Trophoblast cell (in vitro differentiated cells and primary cell): ENCODE measurements at regions not wholly inside any gene's neighbourhood (a gene's known extent, or its start where the extent isn't known, plus 50 kb on each side); places are given as distances from the start of the nearest gene placed in this dataset.
A peak's percentile ranks its signal among the peaks of the same experiment; 100 is the strongest.

Source experiments
- DNase-seq, 2 donors: peaks; one replicate each; pipeline ENCODE4 v3.0.0-alpha.2; 2016
- H2AFZ ChIP-seq: 2 replicates; pipeline ENCODE4 v1.6.1; 2013; ENCODE audit warnings: low read length, moderate library complexity, mild to moderate bottlenecking; ENCODE audit not compliant: insufficient read depth, poor library complexity
- H2AK5ac ChIP-seq: 2 replicates; pipeline ENCODE4 v1.6.1; 2013; ENCODE audit warnings: mild to moderate bottlenecking, low read length
- H2BK120ac ChIP-seq: 2 replicates; pipeline ENCODE4 v1.6.1; 2013; ENCODE audit warnings: low read length, mild to moderate bottlenecking, moderate library complexity; ENCODE audit not compliant: insufficient read depth, poor library complexity
- H2BK12ac ChIP-seq: 2 replicates; pipeline ENCODE4 v1.6.1; 2013; ENCODE audit warnings: mild to moderate bottlenecking, low read length, moderate library complexity
- H2BK5ac ChIP-seq: 2 replicates; pipeline ENCODE4 v1.6.1; 2013; ENCODE audit warnings: low read length, low read depth, moderate library complexity, mild to moderate bottlenecking; ENCODE audit not compliant: poor library complexity
- H3K14ac ChIP-seq: 2 replicates; pipeline ENCODE4 v1.6.1; 2013; ENCODE audit warnings: mild to moderate bottlenecking, low read length
- H3K18ac ChIP-seq: 2 replicates; pipeline ENCODE4 v1.6.1; 2013; ENCODE audit warnings: mild to moderate bottlenecking, low read length
- H3K23ac ChIP-seq: 2 replicates; pipeline ENCODE4 v1.6.1; 2013; ENCODE audit warnings: low read length
- H3K27ac ChIP-seq: 2 replicates; pipeline ENCODE4 v1.5.1; 2013; ENCODE audit warnings: low read depth, mild to moderate bottlenecking, inconsistent platforms, low read length, moderate library complexity
- H3K27me3 ChIP-seq: 2 replicates; pipeline ENCODE4 v1.6.1; 2013; ENCODE audit warnings: inconsistent platforms, mild to moderate bottlenecking, low read length, moderate library complexity; ENCODE audit not compliant: insufficient read depth
- H3K36me3 ChIP-seq, 2 experiments: 1 replicate in 1 of 2; 2 replicates in 1 of 2; pipeline ENCODE4 v1.6.1; 2013; ENCODE audit warnings: low read length in 2 of 2, mild to moderate bottlenecking in 2 of 2, moderate library complexity in 1 of 2; ENCODE audit not compliant: insufficient read depth in 2 of 2, control insufficient read depth in 1 of 2
- H3K4ac ChIP-seq: 2 replicates; pipeline ENCODE4 v1.6.1; 2013; ENCODE audit warnings: low read depth, mild to moderate bottlenecking, low read length, moderate library complexity
- H3K4me1 ChIP-seq, 2 experiments: 1 replicate in 1 of 2; 2 replicates in 1 of 2; pipeline ENCODE4 v1.6.1; 2013; ENCODE audit warnings: low read length in 2 of 2, mild to moderate bottlenecking in 2 of 2, moderate library complexity in 1 of 2; ENCODE audit not compliant: insufficient read depth in 2 of 2, control insufficient read depth in 1 of 2
- H3K4me2 ChIP-seq: 2 replicates; pipeline ENCODE4 v1.6.1; 2013; ENCODE audit warnings: inconsistent platforms, mild to moderate bottlenecking, low read length, moderate library complexity
- H3K4me3 ChIP-seq: 2 replicates; pipeline ENCODE4 v1.5.1; 2013; ENCODE audit warnings: mild to moderate bottlenecking, low read depth, low read length, inconsistent platforms
- H3K79me1 ChIP-seq: one replicate; pipeline ENCODE4 v1.6.1; 2013; ENCODE audit warnings: low read length
- H3K79me2 ChIP-seq: 2 replicates; pipeline ENCODE4 v1.6.1; 2013; ENCODE audit warnings: low read length, mild to moderate bottlenecking; ENCODE audit not compliant: control insufficient read depth, insufficient read depth, poor library complexity
- H3K9ac ChIP-seq: 2 replicates; pipeline ENCODE4 v1.6.1; 2013; ENCODE audit warnings: mild to moderate bottlenecking, low read length
- H3K9me3 ChIP-seq: 2 replicates; pipeline ENCODE4 v1.6.1; 2013; ENCODE audit warnings: low read depth, mild to moderate bottlenecking, control low read depth, inconsistent platforms, low read length; ENCODE audit not compliant: insufficient read depth
- H4K12ac ChIP-seq: 2 replicates; pipeline ENCODE4 v1.6.1; 2013; ENCODE audit warnings: low read depth, mild to moderate bottlenecking, low read length, moderate library complexity
- H4K8ac ChIP-seq: 2 replicates; pipeline ENCODE4 v1.6.1; 2013; ENCODE audit warnings: low read depth, mild to moderate bottlenecking, low read length, moderate library complexity
- H4K91ac ChIP-seq: one replicate; pipeline ENCODE4 v1.6.1; 2013; ENCODE audit warnings: low read depth, mild to moderate bottlenecking, low read length, moderate library complexity
- WGBS: extraction: QIAGEN DNeasy Blood & Tissue Kit; methylation state at CpG from one replicate; pipeline ENCODE4 v1.1.7; 2013; ENCODE audit warnings: missing lambda C conversion rate; ENCODE audit not compliant: insufficient read length, insufficient coverage; ENCODE audit errors: extremely low coverage; 5-methylcytosine and 5-hydroxymethylcytosine counted together

DNA sequence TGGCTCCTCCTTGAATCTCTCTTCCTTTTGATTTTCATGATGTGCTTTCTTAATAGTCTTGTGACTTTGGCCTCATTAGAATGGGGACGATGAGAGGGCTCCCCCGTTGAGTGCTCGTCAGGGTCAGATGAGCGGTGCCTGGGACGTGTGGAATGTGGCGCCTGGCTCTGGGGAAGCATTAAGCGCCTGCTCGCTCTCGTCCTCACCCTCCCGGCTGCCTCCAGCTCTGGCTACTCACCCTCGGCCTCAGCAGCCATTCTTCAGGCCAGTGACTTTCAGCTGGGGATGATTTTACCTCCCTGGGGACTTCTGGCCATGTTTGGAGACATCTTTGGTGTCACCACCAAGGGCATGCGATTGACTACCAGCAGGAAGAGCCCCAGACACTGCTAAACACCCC, 69.7 kb downstream of the RPS6KA4 start:
- Histone ChIP-seq H2BK120ac (no peak overlapping the region), H3K4ac (no peak overlapping the region), H2AK5ac (no peak overlapping the region), H2BK12ac (no peak overlapping the region), H3K27me3 (no peaks in the 10 kb centered on the region), H3K4me3 (no peak overlapping the region), H3K23ac (no peak overlapping the region), H4K8ac (no peak overlapping the region), H3K4me2 (no peak overlapping the region), H3K4me1 (no peaks in the 10 kb centered on the region), H4K12ac (no peak overlapping the region), H4K91ac (no peak overlapping the region), H3K9ac (no peak overlapping the region), H3K27ac (no peak overlapping the region), H3K79me2 (no peaks in the 10 kb centered on the region), H2AFZ (no peak overlapping the region), H2BK5ac (no peak overlapping the region), H3K9me3 (no peaks in the 10 kb centered on the region), H3K14ac (no peak overlapping the region), H3K18ac (no peak overlapping the region), H3K36me3 (no peaks in the 10 kb centered on the region), H3K79me1 (no peaks in the 10 kb centered on the region)
- WGBS: no CpG with 5 or more reads among the region's 12 CpGs
- DNase-seq: no peak

DNA sequence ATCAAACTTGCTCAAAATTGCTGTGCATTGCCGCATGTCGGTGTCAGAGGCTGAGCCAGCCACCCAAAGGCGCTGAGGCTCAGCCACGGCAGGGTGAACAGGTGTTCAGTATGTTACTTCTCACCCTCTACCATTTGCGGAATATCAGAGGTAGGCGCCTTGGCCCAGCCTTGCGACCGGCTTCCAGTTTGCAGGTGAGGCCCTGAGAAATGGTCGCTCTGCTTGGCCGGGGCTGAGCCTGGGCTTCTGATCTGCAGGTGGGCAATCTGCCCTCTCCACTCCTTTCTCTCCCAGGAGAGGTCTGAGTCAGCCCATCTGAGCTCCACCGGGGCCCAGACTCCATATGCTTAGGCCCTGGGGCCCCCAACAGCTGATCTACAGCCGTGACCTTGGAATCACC, 71.0 kb downstream of the RPS6KA4 start:
- no peak for DNase-seq
- no peak overlapping the region for H3K4me3 ChIP-seq
- no peak overlapping the region for H3K4me2 ChIP-seq
- H3K36me3 ChIP-seq: no peaks in the 10 kb centered on the region
- no peak overlapping the region for H2BK120ac ChIP-seq
- H4K12ac ChIP-seq: no peak overlapping the region
- H3K79me2 ChIP-seq: no peaks in the 10 kb centered on the region
- H2AK5ac ChIP-seq: no peak overlapping the region
- H3K27ac ChIP-seq: no peak overlapping the region
- no peaks in the 10 kb centered on the region for H3K79me1 ChIP-seq
- no CpG with 5 or more reads among the region's 12 CpGs for WGBS
- no peak overlapping the region for H4K8ac ChIP-seq
- H3K18ac ChIP-seq: no peak overlapping the region
- no peak overlapping the region for H3K9ac ChIP-seq
- no peak overlapping the region for H3K14ac ChIP-seq
- no peaks in the 10 kb centered on the region for H3K27me3 ChIP-seq
- no peak overlapping the region for H4K91ac ChIP-seq
- no peak overlapping the region for H2BK5ac ChIP-seq
- H3K23ac ChIP-seq: no peak overlapping the region
- H3K9me3 ChIP-seq: no peaks in the 10 kb centered on the region
- H3K4ac ChIP-seq: no peak overlapping the region
- H2BK12ac ChIP-seq: no peak overlapping the region
- no peaks in the 10 kb centered on the region for H3K4me1 ChIP-seq
- no peak overlapping the region for H2AFZ ChIP-seq

DNA sequence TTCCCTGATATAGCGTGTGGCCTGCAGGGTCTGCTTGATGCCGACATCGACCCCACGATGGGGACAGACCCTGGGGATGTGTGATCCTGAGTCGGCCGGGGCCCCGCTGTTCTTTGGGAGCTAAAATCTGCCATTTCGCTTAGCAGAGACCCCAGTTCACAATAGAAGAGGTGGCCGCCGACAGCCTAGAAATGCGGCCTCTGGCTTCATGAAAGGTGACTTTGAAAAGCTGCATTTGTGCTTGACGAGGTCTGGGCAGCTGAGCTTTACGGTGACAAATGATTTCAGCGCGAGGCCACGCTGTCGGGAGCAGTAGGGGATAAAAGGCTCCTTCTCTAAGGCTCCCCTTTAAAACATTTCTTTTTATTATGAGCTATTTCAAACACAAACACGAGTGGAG, 71.7 kb downstream of the RPS6KA4 start:
- H3K79me1 ChIP-seq: no peaks in the 10 kb centered on the region
- no peak overlapping the region for H3K4me3 ChIP-seq
- no peaks in the 10 kb centered on the region for H3K4me1 ChIP-seq
- no peak overlapping the region for H2AFZ ChIP-seq
- DNase-seq: no peak
- no peak overlapping the region for H2BK5ac ChIP-seq
- no peak overlapping the region for H4K91ac ChIP-seq
- no peaks in the 10 kb centered on the region for H3K9me3 ChIP-seq
- no peak overlapping the region for H2BK12ac ChIP-seq
- H3K27ac ChIP-seq: no peak overlapping the region
- no peak overlapping the region for H4K12ac ChIP-seq
- H3K23ac ChIP-seq: no peak overlapping the region
- H4K8ac ChIP-seq: no peak overlapping the region
- WGBS: no CpG with 5 or more reads among the region's 18 CpGs
- no peak overlapping the region for H2AK5ac ChIP-seq
- no peaks in the 10 kb centered on the region for H3K79me2 ChIP-seq
- no peak overlapping the region for H3K14ac ChIP-seq
- no peaks in the 10 kb centered on the region for H3K36me3 ChIP-seq
- no peak overlapping the region for H3K4me2 ChIP-seq
- H3K27me3 ChIP-seq: no peaks in the 10 kb centered on the region
- H3K9ac ChIP-seq: no peak overlapping the region
- H3K4ac ChIP-seq: no peak overlapping the region
- no peak overlapping the region for H3K18ac ChIP-seq
- H2BK120ac ChIP-seq: no peak overlapping the region

DNA sequence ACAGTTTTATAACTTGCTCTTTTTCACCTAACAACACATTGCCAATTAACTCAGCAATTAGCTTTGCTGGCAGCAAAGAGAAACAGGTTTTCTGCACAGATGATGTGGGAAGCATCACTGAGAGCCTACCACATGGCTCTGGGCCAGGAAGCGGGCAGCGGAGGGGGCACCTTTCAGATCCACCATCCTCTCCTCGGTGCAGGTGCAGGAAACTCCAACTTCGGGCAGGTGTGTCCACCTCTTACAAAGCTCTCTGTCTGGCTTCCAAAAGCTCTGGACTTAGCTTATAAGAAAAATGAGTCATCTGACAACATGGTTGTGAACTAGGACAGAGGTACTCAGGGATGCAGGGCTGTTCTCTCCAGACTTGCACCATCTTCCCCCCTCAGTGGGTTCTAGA, 77.0 kb downstream of the RPS6KA4 start:
- Histone ChIP-seq H2BK5ac (peak overlapping the region; percentile 26), H3K79me2 (peaks cover 3% of the 10 kb centered on the region), H3K23ac (no peak overlapping the region), H2AK5ac (peak overlapping the region; percentile 8), H4K91ac (peak overlapping the region; percentile 88), H3K4ac (no peak overlapping the region), H3K9ac (no peak overlapping the region), H3K27me3 (no peaks in the 10 kb centered on the region), H3K18ac (no peak overlapping the region), H3K4me3 (no peak overlapping the region), H4K8ac (no peak overlapping the region), H2BK120ac (peak overlapping the region; percentile 84), H3K4me1 (peaks cover 26 to 33% of the 10 kb centered on the region in 2 experiments), H2BK12ac (peak overlapping the region; percentile 70), H3K79me1 (peaks cover 20% of the 10 kb centered on the region), H3K14ac (no peak overlapping the region), H3K9me3 (no peaks in the 10 kb centered on the region), H3K4me2 (no peak overlapping the region), H3K36me3 (no peaks in the 10 kb centered on the region), H2AFZ (no peak overlapping the region), H4K12ac (no peak overlapping the region), H3K27ac (peak overlapping the region; percentile 5)
- WGBS: no CpG with 5 or more reads among the region's 4 CpGs
- DNase-seq: peak in 1 of 2 donors; percentile 20
